T47D (cell line): ENCODE measurements at regions not wholly inside any gene's neighbourhood (a gene's known extent, or its start where the extent isn't known, plus 50 kb on each side); places are given as distances from the start of the nearest gene placed in this dataset.

Experiments
- DNase-seq, 2 experiments: peaks; one replicate each; pipeline versions ENCODE4 v3.0.0 to v3.0.0-alpha.2; 2011 to 2012; ENCODE audit warnings: low read depth in 1 of 2, low spot score in 1 of 2
- JUND ChIP-seq: IDR thresholded peaks from 2 replicates; pipeline ENCODE4 v1.6.1; 2012; ENCODE audit warnings: low read depth
- in situ Hi-C: cut with HindIII; loops from 2 replicates; pipeline ENCODE4 v1.10.0; 2016; ENCODE audit warnings: low sequenced_read_pairs, low pct_unique_long_range_greater_than_20kb

GRCh38 chr9:105854026-105854782 is 159.9 kb downstream of the TMEM38B start:
- no peak for TF ChIP-seq JUND
- no peak for DNase-seq
- in situ Hi-C loops, result no loop called here

- no peak for DNase-seq
- TF ChIP-seq JUND, result no peak
- in situ Hi-C loops, result no loop called here
Observed at GRCh38 chr9:105854783-105855724, 160.7 kb downstream of the TMEM38B start.

- in situ Hi-C loops, result no loop called here
- DNase-seq, result no peak
- no peak for TF ChIP-seq JUND
Observed at GRCh38 chr9:105855987-105856386, 161.6 kb downstream of the TMEM38B start.

GRCh38 chr9:105858006-105858690 is 163.8 kb downstream of the TMEM38B start:
- TF ChIP-seq JUND, result no peak
- in situ Hi-C loops, result no loop called here
- no peak for DNase-seq

- DNase-seq, result no peak
- in situ Hi-C loops, result no loop called here
- no peak for TF ChIP-seq JUND
Observed at GRCh38 chr9:105858877-105859276, 164.5 kb downstream of the TMEM38B start.

- in situ Hi-C loops, result no loop called here
- TF ChIP-seq JUND, result no peak
- no peak for DNase-seq
Observed at GRCh38 chr9:105859428-105860091, 165.2 kb downstream of the TMEM38B start.

GRCh38 chr9:105860516-105860915 is 166.2 kb downstream of the TMEM38B start:
- in situ Hi-C loops, result no loop called here
- DNase-seq, result no peak
- TF ChIP-seq JUND, result no peak

- DNase-seq, result no peak
- TF ChIP-seq JUND, result no peak
- in situ Hi-C loops, result no loop called here
Observed at GRCh38 chr9:105861972-105862371, 167.6 kb downstream of the TMEM38B start.

GRCh38 chr9:105864248-105864898 is 170.0 kb downstream of the TMEM38B start:
- TF ChIP-seq JUND, result no peak
- in situ Hi-C loops, result no loop called here
- no peak for DNase-seq

- in situ Hi-C loops, result no loop called here
- DNase-seq, result no peak
- no peak for TF ChIP-seq JUND
Observed at GRCh38 chr9:105865285-105865684, 170.9 kb downstream of the TMEM38B start.

- in situ Hi-C loops, result no loop called here
- no peak for DNase-seq
- TF ChIP-seq JUND, result no peak
Observed at GRCh38 chr9:105871540-105871939, 177.2 kb downstream of the TMEM38B start.

- in situ Hi-C loops, result no loop called here
- no peak for DNase-seq
- TF ChIP-seq JUND, result no peak
Observed at GRCh38 chr9:105873801-105874200, 179.5 kb downstream of the TMEM38B start.
